Prostate gland (tissue), 2 donors: ENCODE measurements at regions not wholly inside any gene's neighbourhood (a gene's known extent, or its start where the extent isn't known, plus 50 kb on each side); places are given as distances from the start of the nearest gene placed in this dataset.

Source experiments
- DNase-seq: peaks from one replicate; pipeline ENCODE4 v3.0.0-alpha.2; 2019; ENCODE audit warnings: low spot score
- H3K27ac ChIP-seq, 2 donors: fragments of 200-600 bp; sonication (generic); 2 replicates each; pipeline ENCODE4 v1.5.1; 2017 to 2019
- H3K27me3 ChIP-seq: fragments of 200-600 bp; sonication (generic); replicated peaks from 2 replicates; pipeline ENCODE4 v1.5.1; 2019; ENCODE audit not compliant: insufficient read depth
- H3K36me3 ChIP-seq, 2 donors: fragments of 200-600 bp; sonication (generic); 1 replicate in 1 of 2; 2 replicates in 1 of 2; pipeline versions ENCODE4 v1.5.1 to v1.8.1; 2017 to 2019
- H3K4me1 ChIP-seq: fragments of 200-600 bp; sonication (generic); replicated peaks from 2 replicates; pipeline ENCODE4 v1.5.1; 2019
- H3K4me3 ChIP-seq, 2 donors: fragments of 200-600 bp; sonication (generic); 2 replicates each; pipeline ENCODE4 v1.5.1; 2017 to 2019
- H3K9me3 ChIP-seq: fragments of 200-600 bp; sonication (generic); 2 replicates; pipeline ENCODE4 v1.5.1; 2017
- POLR2A ChIP-seq: fragments of 450-650 bp; IDR thresholded peaks from one replicate; pipeline ENCODE4 v1.6.1; 2016; ENCODE audit warnings: antibody characterized with exemption, mild to moderate bottlenecking
- POLR2AphosphoS5 ChIP-seq: sonication (generic); formaldehyde crosslinking; IDR thresholded peaks from one replicate; pipeline ENCODE4 v1.6.1; 2017; ENCODE audit warnings: antibody characterized with exemption
- WGBS: methylation state at CpG from one replicate; pipeline ENCODE4 v1.1.5; 2018; 5-methylcytosine and 5-hydroxymethylcytosine counted together
- intact Hi-C: fragments of 100-400 bp; cut with DNase I; formaldehyde crosslinking; loops from one replicate; pipeline ENCODE4 v1.14.2; 2022
- TF ChIP-seq, protein P1 (sequence below), 4 experiments: fragments of 200-600 bp in 2 of 4; fragments of 450-650 bp in 2 of 4; sonication (generic) in 2 of 4; IDR thresholded peaks; 1 replicate in 3 of 4; 2 replicates in 1 of 4; pipeline ENCODE4 v1.5.1; 2016 to 2019; ENCODE audit warnings: antibody characterized with exemption in 4 of 4, mild to moderate bottlenecking in 2 of 4, moderate library complexity in 2 of 4

DNA sequence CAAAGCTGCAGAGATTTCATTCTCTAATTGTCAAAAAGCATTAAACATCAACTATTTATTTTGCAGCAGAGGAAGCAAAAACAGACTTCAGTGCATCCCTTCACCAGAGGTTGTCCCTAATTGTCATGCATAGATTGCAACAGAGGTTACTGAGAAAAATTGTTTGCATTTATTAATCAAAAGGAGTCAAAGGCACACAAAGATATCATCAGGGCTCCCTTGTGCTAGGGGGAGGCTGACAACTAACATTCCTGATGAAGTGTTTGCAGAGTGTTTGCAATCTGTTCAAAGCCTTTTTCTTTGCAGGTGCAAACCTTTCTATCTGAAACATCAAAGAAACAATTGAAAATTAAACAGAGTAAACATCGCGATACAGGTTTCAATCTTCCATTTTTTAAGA is 227.5 kb downstream of the TEX36 start:
- Histone ChIP-seq H3K9me3 (no peaks in the 10 kb centered on the region), H3K4me1 (no peaks in the 10 kb centered on the region), H3K4me3 (no peak overlapping the region), H3K27ac (no peak overlapping the region), H3K27me3 (no peaks in the 10 kb centered on the region), H3K36me3 (no peaks in the 10 kb centered on the region)
- TF ChIP-seq POLR2A: no peak
- TF ChIP-seq POLR2AphosphoS5: no peak
- TF ChIP-seq, protein P1, sequence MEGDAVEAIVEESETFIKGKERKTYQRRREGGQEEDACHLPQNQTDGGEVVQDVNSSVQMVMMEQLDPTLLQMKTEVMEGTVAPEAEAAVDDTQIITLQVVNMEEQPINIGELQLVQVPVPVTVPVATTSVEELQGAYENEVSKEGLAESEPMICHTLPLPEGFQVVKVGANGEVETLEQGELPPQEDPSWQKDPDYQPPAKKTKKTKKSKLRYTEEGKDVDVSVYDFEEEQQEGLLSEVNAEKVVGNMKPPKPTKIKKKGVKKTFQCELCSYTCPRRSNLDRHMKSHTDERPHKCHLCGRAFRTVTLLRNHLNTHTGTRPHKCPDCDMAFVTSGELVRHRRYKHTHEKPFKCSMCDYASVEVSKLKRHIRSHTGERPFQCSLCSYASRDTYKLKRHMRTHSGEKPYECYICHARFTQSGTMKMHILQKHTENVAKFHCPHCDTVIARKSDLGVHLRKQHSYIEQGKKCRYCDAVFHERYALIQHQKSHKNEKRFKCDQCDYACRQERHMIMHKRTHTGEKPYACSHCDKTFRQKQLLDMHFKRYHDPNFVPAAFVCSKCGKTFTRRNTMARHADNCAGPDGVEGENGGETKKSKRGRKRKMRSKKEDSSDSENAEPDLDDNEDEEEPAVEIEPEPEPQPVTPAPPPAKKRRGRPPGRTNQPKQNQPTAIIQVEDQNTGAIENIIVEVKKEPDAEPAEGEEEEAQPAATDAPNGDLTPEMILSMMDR (IDR thresholded peaks at IDR 0.05): no peak
- intact Hi-C loops: no loop called here
- WGBS: 30% methylated on average over 2 of the region's 2 CpGs
- no peak for DNase-seq

- no peak for DNase-seq
- H3K9me3 ChIP-seq: no peaks in the 10 kb centered on the region
- WGBS: 48% methylated on average over 10 of the region's 10 CpGs
- intact Hi-C loops: no loop called here
- no peak overlapping the region for H3K4me3 ChIP-seq
- H3K36me3 ChIP-seq: no peaks in the 10 kb centered on the region
- H3K27me3 ChIP-seq: no peaks in the 10 kb centered on the region
- no peaks in the 10 kb centered on the region for H3K4me1 ChIP-seq
- no peak overlapping the region for H3K27ac ChIP-seq
- TF ChIP-seq POLR2AphosphoS5: no peak
- TF ChIP-seq, protein P1 (IDR thresholded peaks at IDR 0.05): no peak
Measured at GRCh38 chr10:125451319-125451718, 231.6 kb downstream of the TEX36 start.

- H3K36me3 ChIP-seq: no peaks in the 10 kb centered on the region
- intact Hi-C loops: no loop called here
- H3K4me3 ChIP-seq: no peak overlapping the region
- H3K27ac ChIP-seq: no peak overlapping the region
- no peaks in the 10 kb centered on the region for H3K27me3 ChIP-seq
- no peak for DNase-seq
- TF ChIP-seq POLR2A (no peak), POLR2AphosphoS5 (no peak)
- TF ChIP-seq, protein P1 (IDR thresholded peaks at IDR 0.05): no peak
- WGBS: 87% methylated on average over 4 of the region's 4 CpGs
- H3K9me3 ChIP-seq: no peaks in the 10 kb centered on the region
- H3K4me1 ChIP-seq: no peaks in the 10 kb centered on the region
Measured at GRCh38 chr10:125450218-125450617, 232.7 kb downstream of the TEX36 start.

DNA sequence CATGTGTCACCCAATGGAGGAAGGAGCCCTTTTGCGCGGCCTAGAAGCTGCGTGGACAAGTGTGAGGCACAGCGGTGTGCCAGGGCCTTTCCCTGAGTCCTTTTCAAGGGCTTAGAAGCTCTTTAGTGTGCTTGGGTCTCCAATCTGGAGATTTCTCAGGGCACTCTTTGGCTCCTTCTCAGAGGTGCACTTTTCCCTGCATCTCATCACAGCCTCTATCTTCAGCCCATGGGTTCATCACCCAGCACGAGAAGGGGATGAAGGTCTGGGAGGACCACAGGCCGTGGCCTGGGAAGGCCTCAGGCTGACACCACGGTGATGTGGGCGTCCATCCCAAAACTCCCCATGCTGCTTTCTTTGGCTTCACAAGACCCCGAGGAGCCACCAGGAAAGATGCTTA is 233.4 kb downstream of the TEX36 start:
- H3K9me3 ChIP-seq: no peaks in the 10 kb centered on the region
- TF ChIP-seq POLR2A: no peak
- TF ChIP-seq, protein P1 (IDR thresholded peaks at IDR 0.05): no peak
- no peak for TF ChIP-seq POLR2AphosphoS5
- no peak overlapping the region for H3K4me3 ChIP-seq
- no peak for DNase-seq
- no peaks in the 10 kb centered on the region for H3K36me3 ChIP-seq
- 96% methylated on average over 9 of the region's 9 CpGs for WGBS
- intact Hi-C loops: loop anchor here (5.0 to 10.0 kb wide), 3 partner anchors 63 to 235 kb away; partner anchors contain the start of gene TEX36
- no peaks in the 10 kb centered on the region for H3K4me1 ChIP-seq
- H3K27me3 ChIP-seq: no peaks in the 10 kb centered on the region
- no peak overlapping the region for H3K27ac ChIP-seq

- H3K9me3 ChIP-seq: no peaks in the 10 kb centered on the region
- intact Hi-C loops: loop anchor here (5.0 to 10.0 kb wide), 3 partner anchors 64 to 236 kb away; partner anchors contain the start of gene TEX36
- no peak for DNase-seq
- H3K36me3 ChIP-seq: no peaks in the 10 kb centered on the region
- TF ChIP-seq POLR2A (no peak), POLR2AphosphoS5 (no peak)
- TF ChIP-seq, protein P1 (IDR thresholded peaks at IDR 0.05): no peak
- no peaks in the 10 kb centered on the region for H3K27me3 ChIP-seq
- H3K4me1 ChIP-seq: no peaks in the 10 kb centered on the region
- H3K4me3 ChIP-seq: no peak overlapping the region
- 56% methylated on average over 5 of the region's 5 CpGs for WGBS
- no peak overlapping the region for H3K27ac ChIP-seq
Measured at GRCh38 chr10:125448596-125448995, 234.4 kb downstream of the TEX36 start.
